CD4-positive, alpha-beta T cell treated with Interleukin-15 for 1 hour (primary cell): ENCODE measurements at regions not wholly inside any gene's neighbourhood (a gene's known extent, or its start where the extent isn't known, plus 50 kb on each side); places are given as distances from the start of the nearest gene placed in this dataset.

ENCODE experiments used
- DNase-seq: peaks from one replicate; pipeline ENCODE4 v3.0.0-alpha.2; 2020

DNA sequence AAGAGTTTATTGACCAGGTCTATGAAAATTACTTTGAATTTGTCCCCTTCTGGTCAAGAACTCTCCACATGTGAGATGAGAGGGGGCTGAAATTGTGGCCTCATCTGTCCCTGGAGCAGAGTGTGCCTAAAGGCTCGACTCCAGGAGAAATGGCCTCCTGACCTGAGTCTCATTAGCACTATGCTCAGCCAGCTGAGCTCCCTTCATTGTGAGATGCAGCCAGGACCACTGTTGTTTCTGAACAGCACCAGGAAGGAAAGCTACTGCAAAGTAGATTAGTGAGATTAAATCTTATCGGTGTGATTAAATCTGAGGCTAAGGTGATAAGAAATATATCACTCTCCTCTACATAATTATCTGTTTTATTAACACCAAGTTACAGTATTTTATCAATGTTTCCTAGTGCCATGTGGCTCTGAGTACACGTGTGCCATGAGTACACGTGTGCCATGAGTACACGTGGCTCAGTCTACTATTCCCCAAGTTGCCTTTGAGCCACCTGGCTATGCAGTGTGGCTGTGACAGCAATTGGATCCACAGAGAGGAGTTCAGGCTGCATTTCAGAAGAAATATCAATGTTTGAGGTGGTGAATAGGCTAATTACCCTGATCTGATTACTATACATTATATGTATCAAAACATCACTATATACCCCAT, 126.9 kb downstream of the IPMK start:
- DNase-seq: no peak

DNA sequence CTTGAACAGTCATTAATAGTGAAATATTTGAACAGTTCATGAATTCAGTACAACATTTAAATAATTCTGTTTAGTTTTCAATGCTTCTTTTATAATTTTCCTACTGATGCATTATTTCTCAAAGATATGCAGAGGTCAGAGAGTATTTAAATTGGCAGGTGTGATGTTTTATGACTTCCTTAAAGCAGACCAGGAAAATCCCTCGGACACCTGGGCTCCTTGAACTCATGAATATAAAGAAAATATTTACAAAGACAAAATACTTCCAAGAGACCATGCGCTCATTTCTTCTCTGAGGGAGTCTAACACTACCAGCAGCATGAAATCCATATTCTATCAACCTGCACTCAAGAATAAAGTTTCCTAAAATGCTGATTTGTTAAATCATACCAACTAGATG, 127.6 kb downstream of the IPMK start:
- DNase-seq: no peak

- DNase-seq: no peak
Measured at GRCh38 chr10:58137813-58138212, 129.9 kb downstream of the IPMK start.

- DNase-seq: no peak
Measured at GRCh38 chr10:58115218-58116050, 152.3 kb downstream of the IPMK start.

GRCh38 chr10:58109731-58110130, 158.0 kb downstream of the IPMK start:
- DNase-seq: no peak

DNA sequence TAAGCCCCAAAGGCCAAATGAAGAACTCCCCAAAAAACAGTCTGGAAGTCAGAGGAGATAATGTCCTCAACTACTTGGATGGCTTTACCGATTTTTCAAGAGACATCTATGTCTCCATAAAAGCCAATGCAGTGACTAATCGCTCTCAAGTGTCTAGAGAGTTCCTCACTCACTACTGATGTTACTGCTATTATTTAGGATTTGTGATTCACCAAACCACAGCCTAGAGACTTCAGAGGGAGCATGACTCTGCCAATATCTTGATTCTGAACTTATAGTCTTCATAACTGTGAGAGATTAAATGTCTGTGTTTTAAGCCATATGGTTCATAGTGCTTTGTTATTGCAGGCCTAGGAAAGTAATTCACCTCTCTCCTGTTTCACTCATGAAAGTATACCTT, 160.2 kb downstream of the IPMK start:
- no peak for DNase-seq

GRCh38 chr10:58106211-58107035, 161.3 kb downstream of the IPMK start:
- no peak for DNase-seq

GRCh38 chr10:58104351-58104751, 163.3 kb downstream of the IPMK start:
- DNase-seq: no peak

GRCh38 chr10:58102897-58103296, 164.8 kb downstream of the IPMK start:
- no peak for DNase-seq

GRCh38 chr10:58101682-58102081, 166.0 kb downstream of the IPMK start:
- DNase-seq: no peak

GRCh38 chr10:58094985-58095718, 172.5 kb downstream of the IPMK start:
- no peak for DNase-seq

- no peak for DNase-seq
Measured at GRCh38 chr10:58091886-58092285, 175.8 kb downstream of the IPMK start.

DNA sequence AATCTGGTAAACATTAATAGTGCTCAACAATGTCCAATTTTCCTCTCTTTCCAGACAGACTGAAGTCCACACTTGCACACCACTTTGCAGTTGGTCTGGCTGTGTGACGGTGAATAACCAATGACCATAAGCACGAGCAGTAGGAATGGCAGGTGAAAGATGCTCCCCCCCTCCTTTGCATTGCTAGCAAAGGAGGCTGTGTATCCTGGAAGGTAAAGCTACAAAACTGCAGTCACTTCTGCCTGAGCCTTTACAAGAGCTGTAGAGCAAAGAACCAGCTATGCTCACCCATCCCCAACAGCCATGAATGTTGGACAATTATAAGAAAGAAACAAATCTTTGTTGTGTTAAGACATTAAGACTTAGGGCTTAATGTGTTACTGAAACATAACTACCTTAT, 178.0 kb downstream of the IPMK start:
- no peak for DNase-seq

DNA sequence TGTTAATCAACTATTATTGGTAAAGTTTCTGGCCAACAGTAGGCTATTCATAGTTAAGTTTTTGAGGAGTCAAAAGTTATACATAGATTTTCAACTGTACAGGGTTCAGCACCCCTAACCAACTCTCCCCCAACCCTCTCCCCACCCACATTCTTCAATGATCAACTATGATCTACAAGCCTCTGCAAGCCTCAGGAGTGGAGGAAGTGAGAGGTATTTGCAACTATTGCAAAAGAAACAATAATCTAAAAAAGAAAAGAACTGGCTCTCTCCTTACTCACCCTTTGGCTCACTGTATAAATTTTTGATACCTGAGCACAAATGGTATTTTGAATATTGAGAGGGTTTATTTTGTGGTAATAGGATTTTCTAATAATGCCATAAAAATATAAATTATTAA, 179.8 kb downstream of the IPMK start:
- no peak for DNase-seq

- no peak for DNase-seq
Measured at GRCh38 chr10:58086763-58087150, 180.9 kb downstream of the IPMK start.

DNA sequence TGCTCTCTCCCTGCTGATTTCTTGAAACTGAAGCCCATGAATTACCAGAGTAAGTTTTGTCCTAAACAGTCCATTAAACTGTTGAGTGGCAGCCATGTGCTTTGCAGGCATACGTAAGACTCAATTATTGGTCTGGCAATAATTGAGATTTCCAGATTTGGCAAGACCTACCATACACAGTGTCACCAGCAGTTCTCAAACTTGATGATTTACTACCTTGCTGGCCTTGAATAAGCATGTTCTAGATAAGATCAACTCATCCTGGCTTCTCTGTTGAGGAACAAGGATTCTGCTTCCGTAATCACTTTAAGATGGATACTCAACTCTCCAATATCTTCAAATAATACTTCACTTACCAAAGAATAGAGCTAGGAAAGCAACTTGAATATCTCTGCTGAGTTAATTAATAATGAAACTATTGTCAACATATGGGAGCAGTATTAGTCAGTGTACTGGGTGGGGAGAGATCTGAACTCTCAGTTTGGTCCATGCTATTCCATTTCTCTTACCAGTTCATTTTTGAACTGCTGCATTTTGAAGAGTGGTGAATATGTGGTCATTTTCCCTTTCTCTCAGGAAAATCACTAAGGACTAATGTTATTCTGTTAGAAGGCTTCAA, 181.4 kb downstream of the IPMK start:
- DNase-seq: no peak

GRCh38 chr10:58082248-58082647, 185.4 kb downstream of the IPMK start:
- DNase-seq: no peak

DNA sequence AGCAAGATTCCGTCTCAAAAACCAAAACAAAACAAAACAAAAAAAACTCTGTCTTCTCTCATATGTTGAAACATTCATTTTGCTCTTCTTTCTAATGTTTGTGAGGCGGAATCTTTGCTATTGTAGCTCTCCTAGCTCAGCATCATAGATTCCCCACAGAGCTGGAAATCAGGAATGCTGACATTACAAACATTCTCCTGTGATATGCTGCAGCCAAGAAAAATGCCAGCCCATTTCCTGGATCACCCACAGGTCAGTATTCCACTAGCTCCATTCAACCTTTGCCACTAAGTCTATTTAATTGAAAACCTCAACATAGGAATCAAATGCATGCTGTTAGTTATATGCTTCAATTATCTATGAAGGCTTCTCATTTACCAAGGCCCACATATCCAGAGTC, 186.3 kb downstream of the IPMK start:
- no peak for DNase-seq

- DNase-seq: no peak
Measured at GRCh38 chr10:58079461-58079860, 188.2 kb downstream of the IPMK start.

- no peak for DNase-seq
Measured at GRCh38 chr10:58072634-58073033, 195.1 kb downstream of the IPMK start.

GRCh38 chr10:58070956-58071355, 196.7 kb downstream of the IPMK start:
- no peak for DNase-seq

GRCh38 chr10:58068809-58069208, 198.9 kb downstream of the IPMK start:
- DNase-seq: no peak

GRCh38 chr10:58066979-58067378, 200.7 kb downstream of the IPMK start:
- no peak for DNase-seq
